Activated CD8-positive, alpha-beta memory T cell treated with anti-CD3 and anti-CD28 coated beads for 36 hours (primary cell): ENCODE measurements at regions not wholly inside any gene's neighbourhood (a gene's known extent, or its start where the extent isn't known, plus 50 kb on each side); places are given as distances from the start of the nearest gene placed in this dataset.
"Not testable (repeated sequence)": the region's sequence is repeated elsewhere in the genome, so short reads cannot be mapped to it uniquely, and the experiment has no call there.

ENCODE experiments used
- CTCF ChIA-PET: fragments of 350-600 bp; sonication (Branson Sonifier 250); formaldehyde crosslinking; loops from one replicate; lab custom pipeline; 2021; ENCODE audit warnings: antibody characterized with exemption; lab: Charles Lee
- POLR2A ChIA-PET: fragments of 350-600 bp; sonication (Branson Sonifier 250); formaldehyde crosslinking; loops from one replicate; lab custom pipeline; 2021; ENCODE audit warnings: antibody characterized with exemption; lab: Charles Lee

- ChIA-PET POLR2A (no interaction called here), CTCF (no interaction called here)
Measured at GRCh38 chr21:23660560-23660959, 1946.7 kb downstream of the MRPL39 start.

GRCh38 chr21:23644768-23645167 lies 1962.5 kb downstream of the MRPL39 start:
- ChIA-PET CTCF (no interaction called here), POLR2A (no interaction called here)

- CTCF ChIA-PET = no interaction called here
Measured at GRCh38 chr21:23639721-23640120, 1967.6 kb downstream of the MRPL39 start.

GRCh38 chr21:23638131-23638695 lies 1969.1 kb downstream of the MRPL39 start:
- POLR2A ChIA-PET = no interaction called here

More at GRCh38 chr21:23639721-23640120, 1967.6 kb downstream of the MRPL39 start:
- POLR2A ChIA-PET = no interaction called here

GRCh38 chr21:23633447-23633940 lies 1973.8 kb downstream of the MRPL39 start:
- CTCF ChIA-PET = interaction anchor here (0.6 to 0.7 kb wide), 2 partner anchors 195 to 538 kb away, joined by 3 to 4 read pairs; no protein-coding TSS in a partner anchor
- POLR2A ChIA-PET = no interaction called here

More at GRCh38 chr21:23638131-23638695, 1969.1 kb downstream of the MRPL39 start:
- CTCF ChIA-PET = no interaction called here

- POLR2A ChIA-PET = no interaction called here
Measured at GRCh38 chr21:23624281-23624680, 1983.0 kb downstream of the MRPL39 start.

GRCh38 chr21:23613014-23613413 lies 1994.3 kb downstream of the MRPL39 start:
- ChIA-PET CTCF (no interaction called here), POLR2A (no interaction called here)

More at GRCh38 chr21:23624281-23624680, 1983.0 kb downstream of the MRPL39 start:
- CTCF ChIA-PET = no interaction called here

GRCh38 chr21:23612210-23612609 lies 1995.1 kb downstream of the MRPL39 start:
- CTCF ChIA-PET = no interaction called here
- POLR2A ChIA-PET = no interaction called here

GRCh38 chr21:23607782-23608431 lies 1999.4 kb downstream of the MRPL39 start:
- CTCF ChIA-PET = no interaction called here
- POLR2A ChIA-PET = no interaction called here

- ChIA-PET POLR2A (no interaction called here), CTCF (no interaction called here)
Measured at GRCh38 chr21:23601549-23601948, 2005.7 kb downstream of the MRPL39 start.

GRCh38 chr21:23593582-23593981 lies 2013.7 kb downstream of the MRPL39 start:
- POLR2A ChIA-PET = no interaction called here

GRCh38 chr21:23585419-23585818 lies 2021.9 kb downstream of the MRPL39 start:
- CTCF ChIA-PET = no interaction called here
- POLR2A ChIA-PET = no interaction called here

More at GRCh38 chr21:23593582-23593981, 2013.7 kb downstream of the MRPL39 start:
- CTCF ChIA-PET = no interaction called here

- CTCF ChIA-PET = no interaction called here
Measured at GRCh38 chr21:23579573-23579972, 2027.7 kb downstream of the MRPL39 start.

GRCh38 chr21:23578027-23578426 lies 2029.3 kb downstream of the MRPL39 start:
- CTCF ChIA-PET = no interaction called here
- POLR2A ChIA-PET = no interaction called here

More at GRCh38 chr21:23579573-23579972, 2027.7 kb downstream of the MRPL39 start:
- POLR2A ChIA-PET = no interaction called here

GRCh38 chr21:23574932-23575331 lies 2032.3 kb downstream of the MRPL39 start:
- POLR2A ChIA-PET = no interaction called here
- CTCF ChIA-PET = no interaction called here

GRCh38 chr21:23548924-23549323 lies 2058.4 kb downstream of the MRPL39 start:
- POLR2A ChIA-PET, CTCF ChIA-PET: not testable (repeated sequence)

GRCh38 chr21:23543333-23543732 lies 2063.9 kb downstream of the MRPL39 start:
- ChIA-PET CTCF (no interaction called here), POLR2A (no interaction called here)

- POLR2A ChIA-PET = no interaction called here
- CTCF ChIA-PET = no interaction called here
Measured at GRCh38 chr21:23542097-23542496, 2065.2 kb downstream of the MRPL39 start.

GRCh38 chr21:23541571-23541970 lies 2065.7 kb downstream of the MRPL39 start:
- POLR2A ChIA-PET = no interaction called here
- CTCF ChIA-PET = no interaction called here

GRCh38 chr21:23534850-23535249 lies 2072.4 kb downstream of the MRPL39 start:
- ChIA-PET POLR2A (no interaction called here), CTCF (no interaction called here)

GRCh38 chr21:23531444-23531843 lies 2075.8 kb downstream of the MRPL39 start:
- ChIA-PET POLR2A (no interaction called here), CTCF (no interaction called here)
